ENCODE measurements at regions not wholly inside any gene's neighbourhood (a gene's known extent, or its start where the extent isn't known, plus 50 kb on each side); places are given as distances from the start of the nearest gene placed in this dataset.

DNA sequence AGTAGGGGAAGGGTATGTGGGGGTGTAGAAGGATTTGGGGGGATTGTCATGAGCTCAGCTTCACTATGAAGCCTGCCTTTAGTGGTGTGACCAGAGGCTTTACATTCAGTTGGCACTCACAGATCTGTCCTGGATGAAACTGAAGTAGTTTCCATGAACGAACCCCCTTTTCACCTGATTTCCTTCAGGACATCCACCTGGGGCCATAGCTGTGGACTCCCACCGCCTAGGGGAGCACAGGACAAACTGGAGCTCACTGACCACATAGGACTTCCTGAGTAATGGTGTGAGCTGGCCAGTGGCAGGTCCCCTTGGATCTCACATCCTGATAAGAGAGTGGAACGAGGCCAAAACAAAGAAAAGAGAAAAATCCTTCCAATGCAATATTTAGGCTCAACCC lies 54.1 kb downstream of the MRPL57 start:
- Histone ChIP-seq H3K4me3 (replicated peaks in 1 of 3; ENCODE audit: insufficient read depth in 1 of 3, low read depth in 2 of 3, low read length in 3 of 3) (no peak overlapping the region), H3K4me2 (ENCODE audit: low read depth, low read length) (no peak overlapping the region), H3K36me3 (replicated peaks in 1 of 2; ENCODE audit: control insufficient read depth in 1 of 2, insufficient read depth in 2 of 2, low read length in 2 of 2) (no peaks in the 10 kb centered on the region), H3K27ac (ENCODE audit: extremely low read length, insufficient read depth, low read length) (no peak overlapping the region), H3K9ac (ENCODE audit: insufficient read depth, low read depth, low read length) (no peak overlapping the region), H2AFZ (ENCODE audit: low read length) (no peak overlapping the region), H4K20me1 (ENCODE audit: insufficient read depth, low read length) (no peaks in the 10 kb centered on the region), H3K4me1 (ENCODE audit: insufficient read depth, low read length) (peaks cover 33% of the 10 kb centered on the region), H3K79me2 (ENCODE audit: insufficient read depth, low read length) (no peaks in the 10 kb centered on the region), H3K27me3 (ENCODE audit: control insufficient read depth in 1 of 2, insufficient read depth in 2 of 2, low read length in 2 of 2) (no peaks in the 10 kb centered on the region; a peak in 2 of 5 replicates), H3K9me3 (ENCODE audit: low read length) (no peaks in the 10 kb centered on the region)
- BruUV-seq (replicated peaks): no TSS peak
- 0 out of 3 replicates have a peak, but pooled peaks have one; percentile 16 for ATAC-seq
- in situ Hi-C loops (cut with HindIII; ENCODE audit: extremely low pct_ligation_motif_present, low pct_unique_long_range_greater_than_20kb): no loop called here
- ChIA-PET POLR2A (no interaction called here), CTCF (ENCODE audit: low intra/inter-chr PET ratio, low total read pairs) (no interaction called here)
- no peak for DNase-seq (ENCODE audit: low spot score)
- no peak for FAIRE-seq
- WGBS (ENCODE audit: low lambda C conversion rate): 13% methylated on average over 3 of the region's 3 CpGs
- intact Hi-C loops (cut with micrococcal nuclease; ENCODE audit: unreplicated experiment): no loop called here
- TF ChIP-seq ZNF891 (CRISPR knock-in tag; IDR thresholded peaks at IDR 0.05) (no peak), ASH2L (IDR thresholded peaks at IDR 0.05; ENCODE audit: insufficient read length, low read depth, low read length) (no peak), EZH2 (conservative IDR thresholded peaks at IDR 0.05; ENCODE audit: low read depth, low read length) (no peak), ZNF232 (CRISPR knock-in tag; IDR thresholded peaks at IDR 0.05; ENCODE audit: borderline replicate concordance) (no peak), ZKSCAN5 (CRISPR knock-in tag; IDR thresholded peaks at IDR 0.05) (no peak), ZNF614 (CRISPR knock-in tag; IDR thresholded peaks at IDR 0.05; ENCODE audit: borderline replicate concordance) (no peak), CHD2 (IDR thresholded peaks at IDR 0.05; ENCODE audit: low read depth, low read length) (no peak), ZNF124 (CRISPR knock-in tag; IDR thresholded peaks at IDR 0.05) (no peak), MAFK (conservative IDR thresholded peaks at IDR 0.05 in 1 of 2, IDR thresholded peaks at IDR 0.05 in 1 of 2; ENCODE audit: low read length in 2 of 2) (no peak)
- TF ChIP-seq, protein P1, sequence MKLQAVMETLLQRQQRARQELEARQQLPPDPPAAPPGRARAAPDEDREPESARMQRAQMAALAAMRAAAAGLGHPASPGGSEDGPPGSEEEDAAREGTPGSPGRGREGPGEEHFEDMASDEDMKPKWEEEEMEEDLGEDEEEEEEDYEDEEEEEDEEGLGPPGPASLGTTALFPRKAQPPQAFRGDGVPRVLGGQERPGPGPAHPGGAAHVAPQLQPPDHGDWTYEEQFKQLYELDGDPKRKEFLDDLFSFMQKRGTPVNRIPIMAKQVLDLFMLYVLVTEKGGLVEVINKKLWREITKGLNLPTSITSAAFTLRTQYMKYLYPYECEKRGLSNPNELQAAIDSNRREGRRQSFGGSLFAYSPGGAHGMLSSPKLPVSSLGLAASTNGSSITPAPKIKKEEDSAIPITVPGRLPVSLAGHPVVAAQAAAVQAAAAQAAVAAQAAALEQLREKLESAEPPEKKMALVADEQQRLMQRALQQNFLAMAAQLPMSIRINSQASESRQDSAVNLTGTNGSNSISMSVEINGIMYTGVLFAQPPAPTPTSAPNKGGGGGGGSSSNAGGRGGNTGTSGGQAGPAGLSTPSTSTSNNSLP (IDR thresholded peaks at IDR 0.05; ENCODE audit: low read depth, low read length): no peak
- TF ChIP-seq, protein P2, sequence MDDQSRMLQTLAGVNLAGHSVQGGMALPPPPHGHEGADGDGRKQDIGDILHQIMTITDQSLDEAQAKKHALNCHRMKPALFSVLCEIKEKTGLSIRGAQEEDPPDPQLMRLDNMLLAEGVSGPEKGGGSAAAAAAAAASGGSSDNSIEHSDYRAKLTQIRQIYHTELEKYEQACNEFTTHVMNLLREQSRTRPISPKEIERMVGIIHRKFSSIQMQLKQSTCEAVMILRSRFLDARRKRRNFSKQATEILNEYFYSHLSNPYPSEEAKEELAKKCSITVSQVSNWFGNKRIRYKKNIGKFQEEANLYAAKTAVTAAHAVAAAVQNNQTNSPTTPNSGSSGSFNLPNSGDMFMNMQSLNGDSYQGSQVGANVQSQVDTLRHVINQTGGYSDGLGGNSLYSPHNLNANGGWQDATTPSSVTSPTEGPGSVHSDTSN (CRISPR knock-in tag; IDR thresholded peaks at IDR 0.05; ENCODE audit: borderline replicate concordance): no peak
- TF ChIP-seq, protein P3, sequence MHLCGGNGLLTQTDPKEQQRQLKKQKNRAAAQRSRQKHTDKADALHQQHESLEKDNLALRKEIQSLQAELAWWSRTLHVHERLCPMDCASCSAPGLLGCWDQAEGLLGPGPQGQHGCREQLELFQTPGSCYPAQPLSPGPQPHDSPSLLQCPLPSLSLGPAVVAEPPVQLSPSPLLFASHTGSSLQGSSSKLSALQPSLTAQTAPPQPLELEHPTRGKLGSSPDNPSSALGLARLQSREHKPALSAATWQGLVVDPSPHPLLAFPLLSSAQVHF (CRISPR knock-in tag; IDR thresholded peaks at IDR 0.05): no peak
- TF ChIP-seq, protein P4, sequence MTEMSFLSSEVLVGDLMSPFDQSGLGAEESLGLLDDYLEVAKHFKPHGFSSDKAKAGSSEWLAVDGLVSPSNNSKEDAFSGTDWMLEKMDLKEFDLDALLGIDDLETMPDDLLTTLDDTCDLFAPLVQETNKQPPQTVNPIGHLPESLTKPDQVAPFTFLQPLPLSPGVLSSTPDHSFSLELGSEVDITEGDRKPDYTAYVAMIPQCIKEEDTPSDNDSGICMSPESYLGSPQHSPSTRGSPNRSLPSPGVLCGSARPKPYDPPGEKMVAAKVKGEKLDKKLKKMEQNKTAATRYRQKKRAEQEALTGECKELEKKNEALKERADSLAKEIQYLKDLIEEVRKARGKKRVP (CRISPR knock-in tag; IDR thresholded peaks at IDR 0.05): no peak
- TF ChIP-seq, protein P5, sequence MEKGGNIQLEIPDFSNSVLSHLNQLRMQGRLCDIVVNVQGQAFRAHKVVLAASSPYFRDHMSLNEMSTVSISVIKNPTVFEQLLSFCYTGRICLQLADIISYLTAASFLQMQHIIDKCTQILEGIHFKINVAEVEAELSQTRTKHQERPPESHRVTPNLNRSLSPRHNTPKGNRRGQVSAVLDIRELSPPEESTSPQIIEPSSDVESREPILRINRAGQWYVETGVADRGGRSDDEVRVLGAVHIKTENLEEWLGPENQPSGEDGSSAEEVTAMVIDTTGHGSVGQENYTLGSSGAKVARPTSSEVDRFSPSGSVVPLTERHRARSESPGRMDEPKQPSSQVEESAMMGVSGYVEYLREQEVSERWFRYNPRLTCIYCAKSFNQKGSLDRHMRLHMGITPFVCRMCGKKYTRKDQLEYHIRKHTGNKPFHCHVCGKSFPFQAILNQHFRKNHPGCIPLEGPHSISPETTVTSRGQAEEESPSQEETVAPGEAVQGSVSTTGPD (CRISPR knock-in tag; IDR thresholded peaks at IDR 0.05): no peak
- TF ChIP-seq, protein P6, sequence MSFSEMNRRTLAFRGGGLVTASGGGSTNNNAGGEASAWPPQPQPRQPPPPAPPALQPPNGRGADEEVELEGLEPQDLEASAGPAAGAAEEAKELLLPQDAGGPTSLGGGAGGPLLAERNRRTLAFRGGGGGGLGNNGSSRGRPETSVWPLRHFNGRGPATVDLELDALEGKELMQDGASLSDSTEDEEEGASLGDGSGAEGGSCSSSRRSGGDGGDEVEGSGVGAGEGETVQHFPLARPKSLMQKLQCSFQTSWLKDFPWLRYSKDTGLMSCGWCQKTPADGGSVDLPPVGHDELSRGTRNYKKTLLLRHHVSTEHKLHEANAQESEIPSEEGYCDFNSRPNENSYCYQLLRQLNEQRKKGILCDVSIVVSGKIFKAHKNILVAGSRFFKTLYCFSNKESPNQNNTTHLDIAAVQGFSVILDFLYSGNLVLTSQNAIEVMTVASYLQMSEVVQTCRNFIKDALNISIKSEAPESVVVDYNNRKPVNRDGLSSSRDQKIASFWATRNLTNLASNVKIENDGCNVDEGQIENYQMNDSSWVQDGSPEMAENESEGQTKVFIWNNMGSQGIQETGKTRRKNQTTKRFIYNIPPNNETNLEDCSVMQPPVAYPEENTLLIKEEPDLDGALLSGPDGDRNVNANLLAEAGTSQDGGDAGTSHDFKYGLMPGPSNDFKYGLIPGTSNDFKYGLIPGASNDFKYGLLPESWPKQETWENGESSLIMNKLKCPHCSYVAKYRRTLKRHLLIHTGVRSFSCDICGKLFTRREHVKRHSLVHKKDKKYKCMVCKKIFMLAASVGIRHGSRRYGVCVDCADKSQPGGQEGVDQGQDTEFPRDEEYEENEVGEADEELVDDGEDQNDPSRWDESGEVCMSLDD (CRISPR knock-in tag; IDR thresholded peaks at IDR 0.05; ENCODE audit: borderline replicate concordance): no peak
